Neural progenitor cell (in vitro differentiated cells): ENCODE measurements at regions not wholly inside any gene's neighbourhood (a gene's known extent, or its start where the extent isn't known, plus 50 kb on each side); places are given as distances from the start of the nearest gene placed in this dataset.

Experiments
- DNase-seq: peaks from one replicate; pipeline ENCODE4 v3.0.0-alpha.2; 2016; ENCODE audit warnings: low spot score
- H2AFZ ChIP-seq: fragments of 200-600 bp; sonication (generic); replicated peaks from 2 replicates; pipeline ENCODE4 v1.6.1; 2016; ENCODE audit warnings: antibody characterized with exemption
- H3F3A ChIP-seq: fragments of 200-600 bp; sonication (generic); 2 replicates; pipeline ENCODE4 v1.6.1; 2016; ENCODE audit warnings: antibody characterized with exemption, low read depth
- H3K27ac ChIP-seq: fragments of 200-600 bp; sonication (generic); 2 replicates; pipeline ENCODE4 v1.5.1; 2016; ENCODE audit warnings: mild to moderate bottlenecking
- H3K27me3 ChIP-seq: fragments of 200-600 bp; sonication (generic); 2 replicates; pipeline ENCODE4 v1.6.1; 2016; ENCODE audit warnings: mild to moderate bottlenecking, moderate library complexity
- H3K36me3 ChIP-seq: fragments of 200-600 bp; sonication (generic); 2 replicates; pipeline ENCODE4 v1.5.1; 2016
- H3K4me1 ChIP-seq: fragments of 200-600 bp; sonication (generic); 2 replicates; pipeline ENCODE4 v1.6.1; 2016; ENCODE audit warnings: mixed run types
- H3K4me2 ChIP-seq: fragments of 200-600 bp; sonication (generic); 2 replicates; pipeline ENCODE4 v1.6.1; 2016
- H3K4me3 ChIP-seq: fragments of 200-600 bp; sonication (generic); 2 replicates; pipeline ENCODE4 v1.5.1; 2016
- H3K79me2 ChIP-seq: fragments of 200-600 bp; sonication (generic); 2 replicates; pipeline ENCODE4 v1.6.1; 2016; ENCODE audit warnings: low read depth
- H3K9ac ChIP-seq: fragments of 200-600 bp; sonication (generic); 2 replicates; pipeline ENCODE4 v1.6.1; 2016
- H3K9me3 ChIP-seq: fragments of 200-600 bp; sonication (generic); 2 replicates; pipeline ENCODE4 v1.5.1; 2016; ENCODE audit warnings: low read depth
- H4K20me1 ChIP-seq: fragments of 200-600 bp; sonication (generic); 2 replicates; pipeline ENCODE4 v1.6.1; 2016; ENCODE audit warnings: low read depth
- H3K27ac Mint-ChIP-seq: 3 replicates; pipeline ENCODE4 v1.8.0; 2021; ENCODE audit warnings: mixed read lengths
- H3K27me3 Mint-ChIP-seq: 2 replicates; pipeline ENCODE4 v1.8.0; 2022; ENCODE audit warnings: low read depth, mild to moderate bottlenecking, inconsistent platforms, moderate library complexity, mixed read lengths; ENCODE audit not compliant: insufficient read depth
- H3K36me3 Mint-ChIP-seq: 3 replicates; pipeline ENCODE4 v1.8.0; 2021; ENCODE audit warnings: mixed read lengths
- H3K4me1 Mint-ChIP-seq: 3 replicates; pipeline ENCODE4 v1.8.0; 2021; ENCODE audit warnings: mixed read lengths
- H3K4me3 Mint-ChIP-seq: 3 replicates; pipeline ENCODE4 v1.8.0; 2021; ENCODE audit warnings: mild to moderate bottlenecking, moderate library complexity, mixed read lengths
- H3K9me3 Mint-ChIP-seq: 3 replicates; pipeline ENCODE4 v1.8.0; 2020; ENCODE audit warnings: mixed read lengths
- EZH2 ChIP-seq: fragments of 200-600 bp; sonication (generic); IDR thresholded peaks from 2 replicates; pipeline ENCODE4 v1.6.1; 2017; ENCODE audit warnings: antibody characterized with exemption, mild to moderate bottlenecking, moderate library complexity
- EZH2phosphoT487 ChIP-seq: fragments of 200-600 bp; sonication (generic); IDR thresholded peaks from 2 replicates; pipeline ENCODE4 v1.6.1; 2017; ENCODE audit warnings: antibody characterized with exemption
- TF ChIP-seq, protein P1 (sequence below): fragments of 200-600 bp; sonication (generic); IDR thresholded peaks from 2 replicates; pipeline ENCODE4 v1.5.1; 2017; ENCODE audit warnings: antibody characterized with exemption, mild to moderate bottlenecking

DNA sequence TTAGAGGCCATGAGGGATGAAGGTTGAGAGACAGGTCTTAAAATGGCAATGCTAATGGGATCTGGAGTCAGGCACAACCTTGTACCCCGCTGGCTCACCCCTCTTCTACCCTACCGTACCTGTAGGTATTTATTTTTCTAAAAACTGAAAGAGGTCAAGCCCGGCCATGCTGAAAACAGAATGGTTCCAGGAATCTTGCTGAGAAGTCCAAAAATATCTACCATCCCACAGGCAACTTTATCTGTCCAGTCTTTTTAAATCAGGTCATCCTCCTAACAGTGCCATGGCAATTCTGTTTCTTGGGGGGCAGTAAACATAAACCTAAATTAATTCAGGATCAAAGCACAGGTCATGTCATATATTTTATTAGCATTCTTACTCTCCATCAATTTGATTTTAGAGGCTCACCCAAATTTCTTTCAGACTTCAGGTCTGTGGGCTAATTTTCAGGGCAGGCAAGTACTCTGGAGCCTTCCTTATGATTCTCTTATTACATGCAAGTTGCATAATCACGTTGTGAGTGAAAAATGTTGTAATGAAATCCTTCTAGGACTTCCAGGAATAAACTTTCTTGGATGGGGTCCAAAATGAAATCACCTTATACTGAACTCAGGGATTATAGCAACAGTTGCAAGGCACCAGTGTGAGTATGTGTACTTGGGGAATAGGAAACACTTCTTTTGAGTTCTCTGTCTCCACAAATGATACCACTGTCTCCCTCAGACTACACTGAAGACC lies 102.7 kb upstream of the NREP start:
- H3K36me3 Mint-ChIP-seq = no peaks in the 10 kb centered on the region
- Histone ChIP-seq H3K4me1 (peaks cover 28% of the 10 kb centered on the region), H4K20me1 (no peaks in the 10 kb centered on the region), H3K4me2 (no peak overlapping the region), H2AFZ (no peak overlapping the region), H3K4me3 (no peak overlapping the region), H3K9ac (no peak overlapping the region), H3F3A (peaks cover 16% of the 10 kb centered on the region), H3K27ac (no peak overlapping the region), H3K9me3 (no peaks in the 10 kb centered on the region), H3K36me3 (no peaks in the 10 kb centered on the region), H3K27me3 (no peaks in the 10 kb centered on the region), H3K79me2 (no peaks in the 10 kb centered on the region)
- TF ChIP-seq EZH2phosphoT487 = no peak
- TF ChIP-seq, protein P1, sequence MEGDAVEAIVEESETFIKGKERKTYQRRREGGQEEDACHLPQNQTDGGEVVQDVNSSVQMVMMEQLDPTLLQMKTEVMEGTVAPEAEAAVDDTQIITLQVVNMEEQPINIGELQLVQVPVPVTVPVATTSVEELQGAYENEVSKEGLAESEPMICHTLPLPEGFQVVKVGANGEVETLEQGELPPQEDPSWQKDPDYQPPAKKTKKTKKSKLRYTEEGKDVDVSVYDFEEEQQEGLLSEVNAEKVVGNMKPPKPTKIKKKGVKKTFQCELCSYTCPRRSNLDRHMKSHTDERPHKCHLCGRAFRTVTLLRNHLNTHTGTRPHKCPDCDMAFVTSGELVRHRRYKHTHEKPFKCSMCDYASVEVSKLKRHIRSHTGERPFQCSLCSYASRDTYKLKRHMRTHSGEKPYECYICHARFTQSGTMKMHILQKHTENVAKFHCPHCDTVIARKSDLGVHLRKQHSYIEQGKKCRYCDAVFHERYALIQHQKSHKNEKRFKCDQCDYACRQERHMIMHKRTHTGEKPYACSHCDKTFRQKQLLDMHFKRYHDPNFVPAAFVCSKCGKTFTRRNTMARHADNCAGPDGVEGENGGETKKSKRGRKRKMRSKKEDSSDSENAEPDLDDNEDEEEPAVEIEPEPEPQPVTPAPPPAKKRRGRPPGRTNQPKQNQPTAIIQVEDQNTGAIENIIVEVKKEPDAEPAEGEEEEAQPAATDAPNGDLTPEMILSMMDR = no peak
- no peak for TF ChIP-seq EZH2
- no peak overlapping the region for H3K27ac Mint-ChIP-seq
- no peaks in the 10 kb centered on the region for H3K9me3 Mint-ChIP-seq
- peaks cover 6% of the 10 kb centered on the region for H3K27me3 Mint-ChIP-seq
- H3K4me3 Mint-ChIP-seq = no peak overlapping the region
- H3K4me1 Mint-ChIP-seq = peaks cover 22% of the 10 kb centered on the region
- no peak for DNase-seq

DNA sequence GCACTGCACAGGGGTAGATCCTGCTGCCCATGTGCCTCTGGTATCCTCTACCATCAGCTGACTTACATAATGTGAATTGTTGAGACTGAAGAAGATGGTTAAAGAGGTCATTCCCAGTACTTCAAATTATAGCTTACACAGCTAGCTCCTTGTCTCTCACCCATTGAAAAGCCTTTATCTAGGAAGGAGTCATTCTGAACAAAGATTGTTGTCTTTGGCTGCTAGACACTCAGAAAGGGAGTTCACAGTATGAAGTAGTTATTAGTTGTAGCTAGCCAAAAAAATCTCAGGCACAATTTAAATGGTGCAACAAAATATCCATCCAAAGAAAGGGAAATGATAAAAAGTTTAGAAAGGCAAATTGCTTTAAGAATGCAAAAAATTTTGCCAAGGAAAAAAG lies 102.0 kb upstream of the NREP start:
- Histone ChIP-seq H3K27ac (no peak overlapping the region), H3K36me3 (no peaks in the 10 kb centered on the region)

DNA sequence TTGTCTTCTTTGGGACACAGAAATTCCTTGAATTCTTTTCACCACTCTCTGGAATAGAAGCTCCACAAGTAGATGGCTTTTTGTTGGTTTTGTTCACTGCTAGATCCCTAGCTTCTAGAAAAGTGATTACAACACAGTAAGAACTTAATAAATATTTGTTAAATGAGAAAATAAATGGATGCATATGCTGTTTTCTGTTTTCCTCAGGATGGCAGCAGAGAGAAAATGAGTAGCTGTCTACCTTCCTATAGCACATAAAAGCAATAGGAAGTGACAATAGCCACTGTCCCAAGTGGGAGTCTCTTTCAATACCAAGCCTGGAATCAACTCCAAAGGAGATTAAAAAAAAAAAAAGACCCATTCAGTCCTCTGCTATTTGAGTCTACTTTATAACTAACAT lies 100.6 kb upstream of the NREP start:
- Mint-ChIP-seq H3K4me3 (no peak overlapping the region), H3K36me3 (no peaks in the 10 kb centered on the region), H3K27ac (no peak overlapping the region), H3K4me1 (peaks cover 37% of the 10 kb centered on the region), H3K9me3 (no peaks in the 10 kb centered on the region), H3K27me3 (peaks cover 11% of the 10 kb centered on the region)
- Histone ChIP-seq H2AFZ (no peak overlapping the region), H3K4me3 (no peak overlapping the region), H3K4me1 (peaks cover 43% of the 10 kb centered on the region), H3K4me2 (no peak overlapping the region), H4K20me1 (no peaks in the 10 kb centered on the region), H3K9me3 (no peaks in the 10 kb centered on the region), H3K79me2 (no peaks in the 10 kb centered on the region), H3K27me3 (no peaks in the 10 kb centered on the region), H3K27ac (no peak overlapping the region), H3F3A (peaks cover 16% of the 10 kb centered on the region), H3K36me3 (no peaks in the 10 kb centered on the region), H3K9ac (no peak overlapping the region)
- DNase-seq = no peak
- TF ChIP-seq, protein P1 = no peak
- no peak for TF ChIP-seq EZH2
- no peak for TF ChIP-seq EZH2phosphoT487

More for the DNA sequence above, 102.0 kb upstream of the NREP start:
- no peaks in the 10 kb centered on the region for H3K9me3 ChIP-seq
- Mint-ChIP-seq H3K4me1 (peaks cover 29% of the 10 kb centered on the region), H3K27me3 (peaks cover 6% of the 10 kb centered on the region), H3K9me3 (no peaks in the 10 kb centered on the region), H3K36me3 (no peaks in the 10 kb centered on the region), H3K27ac (no peak overlapping the region), H3K4me3 (no peak overlapping the region)
- H3K9ac ChIP-seq = no peak overlapping the region
- no peaks in the 10 kb centered on the region for H3K79me2 ChIP-seq
- H3K27me3 ChIP-seq = no peaks in the 10 kb centered on the region
- DNase-seq = no peak
- peaks cover 16% of the 10 kb centered on the region for H3F3A ChIP-seq
- H2AFZ ChIP-seq = no peak overlapping the region
- TF ChIP-seq, protein P1 = no peak
- TF ChIP-seq EZH2phosphoT487 (no peak), EZH2 (no peak)
- H3K4me1 ChIP-seq = peaks cover 35% of the 10 kb centered on the region
- no peak overlapping the region for H3K4me2 ChIP-seq
- no peaks in the 10 kb centered on the region for H4K20me1 ChIP-seq
- H3K4me3 ChIP-seq = no peak overlapping the region
